NCI-H526 (cell line): ENCODE measurements at regions not wholly inside any gene's neighbourhood (a gene's known extent, or its start where the extent isn't known, plus 50 kb on each side); places are given as distances from the start of the nearest gene placed in this dataset.
"Not testable (repeated sequence)": the region's sequence is repeated elsewhere in the genome, so short reads cannot be mapped to it uniquely, and the experiment has no call there.

Experiments used
- DNase-seq, 2 experiments: peaks; one replicate each; lab custom pipeline; 2025; lab: John Stamatoyannopoulos, UW

DNA sequence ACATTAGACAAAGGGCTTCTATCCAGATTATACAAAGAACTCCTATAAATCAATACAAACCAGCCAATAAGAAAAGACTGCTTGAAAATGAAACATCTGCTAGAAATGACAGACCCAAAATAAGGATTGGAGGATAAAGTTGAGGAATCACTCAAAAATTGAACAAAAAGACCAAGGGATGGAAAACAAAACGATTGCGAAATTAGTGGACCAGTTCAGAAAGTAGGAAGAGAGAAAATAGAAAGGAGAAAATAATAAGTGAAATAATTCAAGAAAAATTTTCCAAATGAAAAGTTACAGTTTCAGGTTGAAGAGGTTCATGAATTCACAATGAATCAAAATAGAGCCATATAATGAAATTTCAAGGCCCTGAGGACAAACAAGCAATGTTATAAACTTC, 115.8 kb upstream of the CTBP2 start:
- DNase-seq = no peak

DNA sequence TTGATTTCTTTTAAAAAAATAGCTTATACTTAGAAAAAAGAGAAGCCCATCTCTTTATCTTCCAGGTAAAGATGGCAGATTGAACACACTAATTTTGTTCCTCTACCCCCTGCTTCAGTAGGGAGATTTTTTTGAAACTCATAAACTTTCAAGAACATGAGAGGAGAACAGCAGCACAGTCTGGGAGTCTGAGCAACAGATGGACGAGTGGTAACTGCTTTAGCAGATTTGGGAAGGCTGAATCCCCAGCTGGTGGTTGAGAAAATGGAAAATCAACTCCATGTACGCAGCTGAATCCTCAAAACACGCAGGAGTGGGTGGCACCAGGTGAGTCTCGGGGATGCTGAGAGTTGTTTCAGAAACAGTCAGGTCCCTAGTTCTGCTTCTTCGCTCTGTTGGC, 114.6 kb upstream of the CTBP2 start:
- no peak for DNase-seq

DNA sequence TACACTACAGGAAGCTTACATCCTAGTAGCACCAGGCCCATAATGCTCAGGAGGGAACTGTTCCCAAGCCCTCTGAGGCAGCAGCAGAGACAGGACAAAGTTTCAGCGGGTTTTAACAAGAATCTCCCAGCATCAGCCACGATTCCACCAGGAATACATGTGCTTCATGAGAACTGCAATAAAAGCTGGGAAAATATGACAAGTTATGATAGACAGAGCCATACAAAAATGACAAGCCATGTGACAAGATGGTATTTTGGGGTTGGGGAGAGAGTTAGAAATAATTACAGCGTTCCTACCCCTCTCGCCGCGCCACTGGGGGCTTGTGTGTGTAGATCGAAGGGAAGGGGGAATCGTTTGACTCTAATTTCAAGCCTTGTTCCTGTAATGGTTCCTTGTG, 112.7 kb upstream of the CTBP2 start:
- no peak for DNase-seq

DNA sequence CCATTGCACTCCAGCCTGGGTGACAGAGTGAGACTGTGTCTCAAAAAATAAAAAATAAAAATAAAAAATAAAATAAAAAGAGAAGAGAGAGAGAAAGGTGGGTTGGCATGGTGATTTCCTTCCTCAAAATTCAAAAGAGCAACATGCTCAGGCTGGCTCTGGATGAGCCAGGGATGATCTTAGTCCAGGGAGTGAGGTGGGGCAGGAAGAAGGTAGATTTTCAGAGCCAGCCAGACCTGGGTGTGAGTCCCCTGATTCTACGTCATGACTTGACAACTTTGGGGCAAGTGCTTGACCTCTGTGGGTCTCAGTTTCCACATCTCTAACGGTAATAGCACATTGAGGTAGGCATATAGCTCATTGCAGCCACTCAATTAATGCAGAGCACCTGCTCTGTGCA, 109.4 kb upstream of the CTBP2 start:
- DNase-seq = no peak

DNA sequence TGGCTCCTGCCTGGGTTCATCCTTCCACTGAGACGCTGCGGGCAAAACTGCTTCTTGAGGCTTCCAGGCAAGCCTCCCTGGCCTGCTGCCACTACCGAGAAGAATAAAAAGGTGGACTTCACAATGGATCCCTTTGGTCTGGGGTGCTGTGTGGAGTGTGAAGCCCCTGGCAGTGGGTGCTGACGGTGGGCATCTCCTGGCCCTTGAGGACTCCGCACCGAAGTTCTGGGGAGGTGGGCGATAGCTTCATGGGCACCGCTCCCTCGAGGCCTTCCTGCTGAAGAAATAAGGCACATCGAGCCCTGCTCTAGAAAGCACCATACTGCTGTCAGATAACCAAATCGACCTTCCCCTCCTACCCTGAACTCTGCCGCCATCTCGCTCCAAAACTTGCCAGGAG, 106.6 kb upstream of the CTBP2 start:
- no peak for DNase-seq

DNA sequence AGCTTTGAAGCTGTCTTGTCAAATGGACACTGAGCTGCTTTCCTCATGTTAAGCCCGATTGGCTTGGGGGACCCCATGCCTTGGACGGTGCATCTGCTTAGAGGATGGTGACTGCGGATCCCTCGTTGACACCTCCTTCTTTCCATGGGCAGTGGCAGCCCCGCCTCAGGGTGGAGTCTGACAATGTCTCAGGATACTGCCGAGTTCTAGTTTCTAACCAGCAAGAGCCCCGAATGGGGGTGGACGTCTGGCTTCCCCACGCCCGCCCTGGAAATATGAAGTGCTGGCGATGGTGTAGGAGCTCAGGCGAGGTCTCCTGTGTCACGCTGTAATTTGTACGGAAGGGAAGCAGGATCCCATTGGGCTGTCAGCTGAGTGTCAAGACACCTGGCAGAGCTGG, 106.2 kb upstream of the CTBP2 start:
- no peak for DNase-seq

DNA sequence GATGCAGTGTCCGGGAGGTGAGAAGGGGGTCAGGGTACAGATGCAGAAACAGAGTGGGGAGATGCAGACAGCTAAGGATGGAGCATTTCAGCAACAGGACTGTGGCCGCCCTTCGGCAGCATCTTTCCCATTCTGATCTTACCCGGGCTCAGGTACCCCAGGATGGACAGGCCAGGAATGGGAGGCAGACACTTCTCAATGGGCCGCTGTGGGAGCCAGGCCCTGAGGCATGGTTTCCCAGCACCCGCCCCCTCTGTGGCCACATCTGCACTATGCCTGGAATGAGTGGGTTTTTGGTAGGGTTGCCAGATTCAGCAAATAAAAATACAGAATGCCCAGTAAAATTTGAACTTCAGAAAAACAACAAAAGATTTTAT, 105.2 kb upstream of the CTBP2 start:
- no peak for DNase-seq

DNA sequence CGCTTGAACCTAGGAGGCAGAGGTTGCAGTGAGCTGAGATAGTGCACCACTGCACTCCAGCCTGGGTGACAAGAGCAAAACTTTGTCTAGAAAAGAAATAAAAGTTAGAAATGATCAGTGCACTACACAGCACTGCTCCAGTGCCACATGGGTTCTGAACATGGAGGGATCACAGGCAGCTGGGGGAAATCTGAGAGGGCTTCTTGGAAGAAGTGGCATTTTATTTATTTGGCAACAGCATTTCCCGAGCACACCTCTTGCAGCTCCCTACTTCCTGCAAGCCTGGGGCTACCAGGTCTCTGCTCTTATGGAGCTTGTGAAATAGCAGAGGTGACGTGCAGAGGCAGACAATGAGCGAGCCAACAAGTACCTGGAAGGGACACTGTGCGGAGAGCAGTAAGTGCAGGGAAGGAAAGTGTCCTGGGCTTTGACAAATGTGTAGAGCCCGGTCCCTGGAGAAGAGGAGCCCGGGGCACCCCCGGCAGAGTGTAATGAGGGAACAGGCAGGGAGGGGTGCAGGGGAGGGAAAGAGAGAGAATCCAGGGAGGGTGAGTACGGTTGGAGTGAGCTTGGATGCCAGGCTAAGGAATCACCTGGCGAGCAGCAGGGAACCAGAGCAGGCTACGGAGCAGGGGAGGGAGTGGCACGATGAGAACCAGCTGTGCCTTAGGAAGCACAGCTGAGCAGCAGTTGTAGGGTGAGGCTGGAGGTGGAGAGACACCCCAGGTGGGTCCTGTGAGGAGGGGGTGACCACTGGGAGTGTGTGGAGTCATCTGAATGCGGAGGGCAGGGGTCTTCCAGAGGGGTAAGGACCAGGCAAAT, 104.6 kb upstream of the CTBP2 start:
- DNase-seq = no peak

DNA sequence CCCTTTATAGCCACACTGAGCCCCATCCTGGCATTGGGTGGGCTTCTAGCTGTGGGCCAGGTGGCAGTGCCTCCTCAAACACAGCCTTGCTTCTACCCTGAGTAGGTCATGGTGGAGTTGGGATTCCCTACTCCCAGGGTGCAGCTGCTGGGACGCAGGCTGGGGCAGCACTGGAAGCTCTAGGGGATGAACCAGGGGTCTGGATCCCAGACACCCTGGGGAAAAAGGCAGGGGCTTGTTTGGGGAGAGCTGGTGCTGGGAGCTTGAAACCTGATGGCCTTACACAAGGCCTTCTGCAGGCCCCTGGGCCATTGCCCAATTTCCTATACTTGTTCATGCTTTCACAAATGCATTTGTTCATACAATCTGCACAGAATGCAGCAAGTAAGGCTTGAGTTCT, 103.7 kb upstream of the CTBP2 start:
- DNase-seq = no peak

DNA sequence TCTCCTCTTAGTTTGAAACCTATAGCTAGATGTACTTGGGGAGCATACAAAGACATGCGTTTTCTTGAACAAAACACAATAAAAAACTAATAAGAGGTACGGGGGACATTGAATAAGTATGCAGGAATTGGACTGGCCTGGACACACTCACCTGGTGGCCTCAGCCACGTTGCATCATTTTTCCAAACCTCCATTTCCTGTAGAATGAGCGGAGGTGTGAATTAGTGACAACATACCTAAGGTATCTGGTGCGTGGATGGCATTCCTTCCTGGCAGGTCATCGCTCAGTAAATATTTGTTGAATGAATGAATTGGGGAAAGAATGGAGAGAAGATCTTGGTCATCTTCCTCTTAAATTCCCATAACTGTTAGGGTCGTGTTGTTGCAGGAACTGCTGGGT, 103.2 kb upstream of the CTBP2 start:
- no peak for DNase-seq

DNA sequence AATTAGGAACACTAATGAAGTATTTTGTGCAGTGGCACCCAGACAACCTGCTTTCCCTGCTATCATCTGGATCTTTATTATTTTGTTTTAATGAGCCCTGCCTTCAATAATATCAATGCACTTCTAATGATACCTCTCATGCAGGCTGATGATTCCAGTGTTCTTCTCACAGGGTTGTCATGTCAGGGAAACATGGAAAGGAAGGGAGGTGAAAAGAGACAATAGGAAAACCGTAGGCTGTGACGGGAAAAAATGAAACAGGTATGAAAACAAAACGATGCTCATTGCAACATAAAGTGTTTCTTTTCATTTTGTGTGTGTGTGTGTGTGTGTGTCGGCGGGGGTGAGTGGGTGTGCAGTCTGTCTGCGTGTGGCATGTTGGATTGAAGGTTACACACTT, 102.6 kb upstream of the CTBP2 start:
- peak in 1 of 2 experiments; percentile 20 for DNase-seq

DNA sequence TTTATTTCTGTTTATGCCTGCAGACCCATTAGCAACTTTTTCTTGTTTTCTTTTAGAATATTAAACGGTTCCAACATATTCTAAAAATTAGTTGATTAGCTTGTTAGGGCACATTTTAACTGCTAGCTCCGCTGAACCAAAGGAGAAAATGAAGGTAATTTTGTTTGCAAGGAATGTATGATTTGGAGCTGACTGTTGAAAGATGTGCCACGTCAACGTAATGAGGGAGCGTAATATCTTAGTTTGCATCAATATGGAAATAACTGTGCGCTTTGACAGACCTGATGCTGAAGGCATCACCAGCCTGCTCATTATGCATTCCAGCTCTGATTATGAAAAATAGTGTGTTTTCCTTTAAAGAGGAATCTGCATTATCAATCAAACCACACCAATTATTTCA, 102.0 kb upstream of the CTBP2 start:
- DNase-seq = peak; percentile 61 to 63

DNA sequence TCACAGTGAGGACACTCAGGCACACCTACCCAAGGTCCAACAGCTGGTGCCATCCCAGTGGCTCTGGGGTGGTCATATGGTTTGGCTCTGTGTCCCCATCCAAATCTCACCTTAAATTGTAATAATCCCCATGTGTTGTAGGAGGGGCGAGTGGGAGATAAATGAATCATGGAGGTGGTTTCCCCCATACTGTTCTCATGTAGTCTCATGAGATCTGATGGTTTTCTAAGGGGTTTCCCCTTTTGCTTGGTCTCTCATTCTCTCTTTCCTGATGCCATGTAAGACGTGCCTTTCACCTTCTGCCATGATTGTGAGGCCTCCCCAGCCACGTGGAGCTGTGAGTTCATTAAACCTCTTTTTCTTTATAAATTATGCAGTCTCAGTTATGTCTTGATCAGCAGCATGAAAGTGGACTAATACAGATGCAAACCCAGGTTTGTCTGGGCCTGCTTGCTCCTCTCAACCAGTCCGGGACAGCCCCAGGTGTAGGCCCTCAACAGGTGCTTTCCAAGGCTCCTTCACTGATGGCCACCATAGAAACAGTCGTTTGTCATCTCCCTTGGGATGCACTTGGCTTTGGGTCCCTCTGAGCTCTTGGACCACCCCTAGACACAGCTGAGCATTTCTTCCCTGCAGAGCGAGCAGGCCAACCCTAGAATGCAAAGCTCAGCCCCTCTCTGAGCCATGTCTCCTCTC, 101.3 kb upstream of the CTBP2 start:
- peak in 1 of 2 experiments; percentile 50 for DNase-seq

DNA sequence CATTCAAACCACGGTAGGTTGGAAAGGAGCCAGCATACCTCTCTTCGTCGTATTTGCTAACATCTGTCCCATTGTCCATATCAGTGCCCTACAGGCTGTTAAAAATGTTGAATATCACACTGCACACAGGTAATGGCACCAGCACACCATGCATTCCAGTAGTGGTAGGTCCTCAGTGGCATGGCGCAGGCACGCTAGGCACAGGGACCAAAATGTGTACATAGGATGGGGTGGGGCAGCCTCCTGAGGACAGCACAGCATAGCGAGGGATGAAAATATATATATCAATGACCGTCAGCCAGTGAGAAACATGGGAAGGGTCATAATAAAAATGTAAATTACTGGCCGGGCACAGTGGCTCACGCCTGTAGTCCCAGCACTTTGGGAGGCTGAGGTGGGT, 99.9 kb upstream of the CTBP2 start:
- no peak for DNase-seq

DNA sequence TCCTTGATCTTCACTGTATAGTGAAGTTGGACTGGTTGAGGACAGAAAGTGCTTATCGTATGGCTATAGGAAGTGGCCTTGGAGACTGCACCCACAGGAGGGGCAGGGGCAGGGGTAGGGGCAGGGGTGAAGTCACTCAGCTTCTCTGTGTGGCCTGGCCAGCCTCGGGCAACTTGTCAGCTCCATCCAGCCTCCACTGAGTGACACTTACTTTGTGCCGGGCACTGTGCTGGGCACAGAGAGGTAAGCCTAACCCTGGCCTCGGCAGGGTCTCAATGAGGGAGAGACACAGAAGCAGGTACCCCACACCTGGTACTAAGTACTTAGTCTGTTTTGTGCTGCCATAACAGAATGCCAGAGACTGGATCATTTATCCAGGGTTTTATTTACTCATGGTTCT, 99.3 kb upstream of the CTBP2 start:
- no peak for DNase-seq

DNA sequence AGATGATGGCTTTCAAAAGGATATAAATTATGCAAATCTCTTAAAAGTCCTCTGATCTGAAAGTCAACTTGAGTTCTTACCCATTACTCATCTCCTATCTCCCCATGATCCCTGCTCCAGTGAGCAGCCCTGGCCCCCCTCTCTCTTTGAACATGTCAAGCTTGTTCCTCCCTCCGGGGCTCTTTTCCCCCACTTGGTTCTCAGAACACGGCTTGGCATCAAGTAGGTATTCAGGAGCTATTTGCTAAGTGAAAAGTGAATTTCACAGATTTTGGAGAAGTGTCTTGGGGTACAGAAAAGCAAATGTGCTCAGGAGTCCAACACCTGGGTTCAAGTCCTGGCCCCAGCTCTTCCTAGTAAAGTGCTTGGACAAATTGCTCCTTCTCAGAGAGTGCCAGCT, 98.3 kb upstream of the CTBP2 start:
- no peak for DNase-seq

DNA sequence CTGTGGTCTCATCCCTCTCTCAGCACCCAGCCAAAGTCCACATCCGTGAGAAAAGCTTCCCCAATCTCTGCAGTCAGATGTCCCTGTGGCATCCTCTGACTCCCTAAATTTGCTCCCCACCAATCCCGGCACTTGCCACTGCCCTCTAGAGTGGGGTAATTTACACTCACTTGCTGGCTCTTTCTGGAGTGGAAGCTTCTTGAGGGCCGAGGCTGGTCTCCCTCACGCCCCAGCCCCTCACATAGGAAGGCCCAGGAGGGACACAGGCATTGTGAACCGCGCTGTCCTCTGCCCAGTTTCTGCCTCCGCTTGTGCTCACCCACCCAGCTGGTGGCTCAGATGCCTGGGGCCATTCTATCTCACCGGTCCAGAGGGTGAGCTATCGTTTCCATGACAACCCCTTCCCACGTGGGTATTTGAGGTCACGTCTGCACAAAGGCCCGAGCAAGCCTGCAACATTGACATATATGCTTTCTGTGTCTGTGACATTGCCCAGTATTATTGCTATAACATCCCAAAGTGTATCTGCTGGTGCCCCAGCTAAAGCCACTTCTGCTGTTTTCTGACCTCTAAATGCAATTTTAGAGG, 97.3 kb upstream of the CTBP2 start:
- DNase-seq = no peak

DNA sequence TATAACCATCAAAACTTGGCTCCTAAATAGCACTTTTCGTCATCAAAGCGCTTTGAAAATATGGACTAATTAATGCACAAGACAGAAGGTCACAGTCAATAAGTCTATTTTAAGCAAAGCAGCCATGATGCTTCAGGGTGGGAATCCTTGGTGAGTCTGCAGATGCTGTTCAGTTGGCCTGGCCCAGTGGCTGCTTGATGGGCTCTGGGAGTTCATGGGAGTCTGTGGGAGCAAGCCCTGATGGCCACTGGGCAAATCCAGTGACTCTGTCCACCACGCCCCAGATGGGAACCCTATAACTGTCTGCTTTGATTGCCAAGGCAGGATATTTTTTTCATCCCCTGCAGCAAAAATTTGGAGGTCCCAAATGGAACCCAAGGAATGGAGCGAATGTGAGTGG, 95.7 kb upstream of the CTBP2 start:
- DNase-seq = no peak

DNA sequence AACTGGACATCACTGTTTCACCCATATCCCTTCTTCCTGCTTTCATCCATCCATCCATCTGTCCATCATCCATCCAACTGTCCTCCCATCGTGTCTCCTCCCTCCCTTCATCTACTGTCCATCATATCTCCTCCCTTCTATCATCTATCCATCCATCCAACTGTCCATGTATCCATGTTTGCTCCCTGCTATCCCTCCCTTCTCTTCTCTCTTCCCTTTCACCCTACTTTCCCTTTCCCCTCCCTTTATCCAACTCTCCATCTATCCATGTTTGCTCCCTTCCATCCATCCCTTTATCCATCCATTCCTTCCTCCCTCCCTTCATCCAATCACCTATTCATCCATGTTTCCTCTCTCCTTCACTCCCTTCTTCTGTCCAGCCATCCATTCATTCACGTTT, 92.6 kb upstream of the CTBP2 start:
- DNase-seq = no peak

DNA sequence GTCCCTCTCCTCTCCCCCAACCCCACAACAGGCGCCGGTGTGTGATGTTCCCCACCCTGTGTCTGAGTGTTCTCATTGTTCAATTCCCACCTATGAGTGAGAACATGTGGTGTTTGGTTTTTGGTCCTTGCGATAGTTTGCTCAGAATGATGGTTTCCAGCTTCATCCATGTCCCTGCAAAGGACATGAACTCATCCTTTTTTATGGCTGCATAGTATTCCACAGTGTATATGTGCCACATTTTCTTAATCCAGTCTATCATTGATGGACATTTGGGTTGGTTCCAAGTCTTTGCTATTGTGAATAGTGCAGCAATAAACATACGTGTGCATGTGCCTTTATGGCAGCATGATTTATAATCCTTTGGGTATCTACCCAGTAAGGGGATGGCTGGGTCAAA, 90.5 kb upstream of the CTBP2 start:
- DNase-seq = not testable (repeated sequence)

DNA sequence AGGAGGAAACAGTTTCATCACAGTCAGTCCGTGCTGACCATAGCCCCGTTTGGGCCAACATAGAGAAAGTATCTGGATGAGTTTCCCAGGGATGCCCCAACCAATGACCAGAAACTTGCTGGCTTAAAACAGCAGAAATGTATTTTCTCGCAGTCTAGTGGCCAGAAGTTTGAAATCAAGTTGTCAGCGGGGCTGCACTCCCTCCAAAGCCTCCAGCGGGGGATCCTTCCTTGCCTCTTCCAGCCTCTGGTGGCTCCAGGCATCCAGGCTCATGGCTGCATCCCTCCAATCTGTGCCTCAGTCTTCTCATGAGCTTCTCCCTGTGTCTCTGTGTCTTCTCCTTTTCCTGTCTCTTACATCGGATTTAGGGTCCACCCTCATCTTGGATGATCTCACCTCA, 89.6 kb upstream of the CTBP2 start:
- DNase-seq = no peak

DNA sequence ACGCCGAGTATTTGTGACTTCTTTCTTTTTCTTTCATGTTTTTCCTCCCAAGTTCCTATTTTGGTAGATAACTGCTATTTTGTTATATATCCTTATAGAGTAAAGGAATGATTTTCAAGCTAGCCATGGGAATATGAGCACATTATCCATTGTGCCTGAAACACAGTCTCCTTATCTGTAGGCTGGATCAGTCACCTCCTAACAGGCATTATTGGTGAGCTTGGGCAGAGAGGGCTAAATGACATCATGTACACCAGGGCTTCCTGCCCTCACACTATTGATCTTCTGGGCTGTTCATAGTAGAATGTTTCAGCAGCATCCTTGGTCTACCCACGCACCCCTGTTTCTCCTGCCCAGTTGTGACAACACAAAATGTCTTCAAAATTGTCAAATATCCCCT, 88.1 kb upstream of the CTBP2 start:
- no peak for DNase-seq

DNA sequence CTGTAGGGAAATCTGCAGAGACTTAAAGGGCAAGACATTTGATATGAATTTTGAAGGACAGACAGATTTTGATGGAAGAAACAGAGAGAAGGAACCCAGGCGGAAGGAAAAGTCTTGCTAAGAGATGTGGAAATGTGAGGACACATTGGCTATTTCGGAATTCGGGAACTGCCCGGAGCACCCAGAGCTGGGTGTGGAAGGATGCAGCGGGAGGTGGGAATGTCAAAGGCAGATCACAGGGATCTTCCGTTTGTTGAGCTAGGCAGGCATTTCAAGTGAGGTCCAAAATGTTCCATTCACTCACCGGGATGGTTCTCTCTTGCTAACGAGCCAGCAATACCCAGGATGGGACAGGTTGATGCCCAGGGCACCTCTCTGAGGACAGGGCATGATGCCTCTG, 87.2 kb upstream of the CTBP2 start:
- no peak for DNase-seq
